ENCODE measurements at regions not wholly inside any gene's neighbourhood (a gene's known extent, or its start where the extent isn't known, plus 50 kb on each side); places are given as distances from the start of the nearest gene placed in this dataset.

GRCh38 chr1:191851799-191852595 lies 306.3 kb upstream of the RGS18 start:
- H3K27me3 Mint-ChIP-seq: no peaks in the 10 kb centered on the region
- CTCF ChIA-PET: no interaction called here
- intact Hi-C loops (cut with micrococcal nuclease): no loop called here

DNA sequence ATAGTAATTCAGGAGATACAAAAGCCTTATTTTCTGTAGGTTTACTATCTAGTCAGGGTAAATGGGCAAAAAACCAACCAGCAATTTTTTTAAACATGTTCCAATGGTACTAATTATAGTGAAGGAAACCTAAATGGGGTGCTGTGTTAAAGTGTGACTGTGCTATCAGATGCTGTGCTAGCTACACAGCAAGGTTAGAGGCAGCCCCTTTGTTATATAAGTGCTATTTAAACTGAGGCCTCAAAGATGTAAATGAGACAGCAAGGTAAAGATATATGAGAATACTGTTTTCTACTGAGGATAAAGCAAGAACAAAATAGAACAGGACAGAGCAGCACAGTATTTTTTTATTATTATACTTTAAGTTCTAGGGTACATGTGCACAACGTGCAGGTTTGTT lies 305.4 kb upstream of the RGS18 start:
- H3K4me1 ChIP-seq (ENCODE audit: control insufficient read depth in 2 of 2, insufficient read depth in 2 of 2, low read length in 2 of 2): no peaks in the 10 kb centered on the region
- no peak overlapping the region for H3K27ac Mint-ChIP-seq
- intact Hi-C loops (cut with micrococcal nuclease): no loop called here
- no peaks in the 10 kb centered on the region for H3K27me3 ChIP-seq (ENCODE audit: control insufficient read depth in 2 of 2, insufficient read depth in 2 of 2, low read length in 2 of 2)
- no peak overlapping the region for H3K27ac ChIP-seq (ENCODE audit: low read depth, low read length)
- H3K4me1 Mint-ChIP-seq: peaks cover 0 to 2% (median 0%) of the 10 kb centered on the region in 7 donors
- no peak overlapping the region for H3K4me3 ChIP-seq (ENCODE audit: low read length)
- H3K36me3 ChIP-seq (ENCODE audit: control insufficient read depth in 2 of 3, insufficient read depth in 3 of 3, low read length in 3 of 3): no peaks in the 10 kb centered on the region
- no peak overlapping the region for H3K4me3 Mint-ChIP-seq
- no peaks in the 10 kb centered on the region for H3K36me3 Mint-ChIP-seq
- no peak for ATAC-seq
- no peak for DNase-seq
- no peaks in the 10 kb centered on the region for H3K27me3 Mint-ChIP-seq
- H3K9me3 Mint-ChIP-seq: peaks cover 0 to 4% (median 1%) of the 10 kb centered on the region in 11 donors
- ChIA-PET CTCF (no interaction called here), POLR2A (no interaction called here)
- no peaks in the 10 kb centered on the region for H3K9me3 ChIP-seq (ENCODE audit: control insufficient read depth in 2 of 3, low read length in 3 of 3)

More at GRCh38 chr1:191851799-191852595, 306.3 kb upstream of the RGS18 start:
- POLR2A ChIA-PET: no interaction called here
- DNase-seq (no peak), ATAC-seq (no peak)
- Histone ChIP-seq H3K4me1 (ENCODE audit: control insufficient read depth in 2 of 2, insufficient read depth in 2 of 2, low read length in 2 of 2) (no peaks in the 10 kb centered on the region), H3K27me3 (ENCODE audit: control insufficient read depth in 2 of 2, insufficient read depth in 2 of 2, low read length in 2 of 2) (no peaks in the 10 kb centered on the region), H3K4me3 (ENCODE audit: low read length) (no peak overlapping the region), H3K27ac (ENCODE audit: low read depth, low read length) (no peak overlapping the region), H3K9me3 (ENCODE audit: control insufficient read depth in 2 of 3, low read length in 3 of 3) (no peaks in the 10 kb centered on the region), H3K36me3 (ENCODE audit: control insufficient read depth in 2 of 3, insufficient read depth in 3 of 3, low read length in 3 of 3) (no peaks in the 10 kb centered on the region)
- Mint-ChIP-seq H3K9me3 (peaks cover 0 to 5% (median 2%) of the 10 kb centered on the region in 11 donors), H3K27ac (no peak overlapping the region), H3K36me3 (no peaks in the 10 kb centered on the region), H3K4me3 (no peak overlapping the region), H3K4me1 (peaks cover 0 to 2% (median 0%) of the 10 kb centered on the region in 7 donors)

DNA sequence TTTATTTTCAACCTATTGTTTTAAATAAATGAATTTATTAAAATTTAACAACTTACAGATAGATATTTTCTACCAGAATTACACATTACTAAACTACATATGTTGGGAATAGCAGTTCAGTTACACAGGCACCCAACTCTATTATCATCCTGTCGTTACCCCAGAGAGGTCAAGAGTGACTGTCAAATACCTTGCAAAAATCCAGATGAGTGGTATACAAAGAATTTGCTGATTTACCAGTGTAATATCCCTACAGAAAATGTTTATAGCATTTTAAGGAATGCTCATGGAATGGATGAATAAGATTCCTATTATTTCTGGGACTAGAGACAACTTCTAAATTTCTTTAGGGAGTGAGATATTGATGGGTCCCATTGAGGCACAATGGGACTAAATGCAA lies 300.7 kb upstream of the RGS18 start:
- Histone ChIP-seq H3K27me3 (ENCODE audit: control insufficient read depth in 2 of 2, insufficient read depth in 2 of 2, low read length in 2 of 2) (no peaks in the 10 kb centered on the region), H3K4me3 (ENCODE audit: low read length) (no peak overlapping the region), H3K9me3 (ENCODE audit: control insufficient read depth in 2 of 3, low read length in 3 of 3) (no peaks in the 10 kb centered on the region), H3K27ac (ENCODE audit: low read depth, low read length) (no peak overlapping the region), H3K36me3 (ENCODE audit: control insufficient read depth in 2 of 3, insufficient read depth in 3 of 3, low read length in 3 of 3) (no peaks in the 10 kb centered on the region), H3K4me1 (ENCODE audit: control insufficient read depth in 2 of 2, insufficient read depth in 2 of 2, low read length in 2 of 2) (no peaks in the 10 kb centered on the region)
- POLR2A ChIA-PET: no interaction called here
- no peak overlapping the region for H3K27ac Mint-ChIP-seq
- CTCF ChIA-PET: no interaction called here
- H3K36me3 Mint-ChIP-seq: peaks cover 0 to 1% (median 0%) of the 10 kb centered on the region in 5 donors
- H3K4me3 Mint-ChIP-seq: no peak overlapping the region
- H3K4me1 Mint-ChIP-seq: peaks cover 0 to 2% (median 0%) of the 10 kb centered on the region in 7 donors
- no peaks in the 10 kb centered on the region for H3K27me3 Mint-ChIP-seq
- H3K9me3 Mint-ChIP-seq: peaks cover 0 to 20% (median 4%) of the 10 kb centered on the region in 11 donors
- no peak for ATAC-seq
- intact Hi-C loops (cut with micrococcal nuclease): no loop called here
- DNase-seq: no peak

- Mint-ChIP-seq H3K9me3 (peaks cover 0 to 32% (median 7%) of the 10 kb centered on the region in 11 donors), H3K36me3 (peaks cover 0 to 1% (median 0%) of the 10 kb centered on the region in 5 donors), H3K4me1 (no peaks in the 10 kb centered on the region), H3K27me3 (no peaks in the 10 kb centered on the region), H3K4me3 (no peak overlapping the region), H3K27ac (no peak overlapping the region)
- Histone ChIP-seq H3K27me3 (ENCODE audit: control insufficient read depth in 2 of 2, insufficient read depth in 2 of 2, low read length in 2 of 2) (no peaks in the 10 kb centered on the region), H3K4me1 (ENCODE audit: control insufficient read depth in 2 of 2, insufficient read depth in 2 of 2, low read length in 2 of 2) (no peaks in the 10 kb centered on the region), H3K27ac (ENCODE audit: low read depth, low read length) (no peak overlapping the region), H3K36me3 (ENCODE audit: control insufficient read depth in 2 of 3, insufficient read depth in 3 of 3, low read length in 3 of 3) (no peaks in the 10 kb centered on the region), H3K4me3 (ENCODE audit: low read length) (no peak overlapping the region), H3K9me3 (ENCODE audit: control insufficient read depth in 2 of 3, low read length in 3 of 3) (no peaks in the 10 kb centered on the region)
- CTCF ChIA-PET: no interaction called here
- intact Hi-C loops (cut with micrococcal nuclease): no loop called here
- POLR2A ChIA-PET: no interaction called here
- DNase-seq (no peak), ATAC-seq (no peak)
Observed at GRCh38 chr1:191865479-191865878, 292.8 kb upstream of the RGS18 start.

DNA sequence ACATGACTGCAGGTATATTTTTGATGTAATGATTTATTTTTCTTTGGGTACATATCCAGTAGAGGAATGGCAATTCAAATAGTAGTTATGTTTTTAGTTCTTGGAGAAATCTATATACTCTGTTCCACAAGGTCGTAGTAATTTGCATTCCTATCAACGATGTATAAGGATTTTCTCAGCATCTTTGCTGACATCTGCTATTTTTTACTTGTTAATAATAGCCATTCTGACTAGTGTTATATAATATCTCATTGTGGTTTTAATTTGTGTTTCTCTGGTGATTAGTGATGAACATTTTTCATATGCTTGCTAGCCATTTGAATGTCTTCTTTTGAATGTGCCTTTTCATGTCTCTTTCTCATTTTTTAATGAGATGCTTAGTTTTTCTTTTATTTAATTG lies 292.1 kb upstream of the RGS18 start:
- intact Hi-C loops (cut with micrococcal nuclease): no loop called here
- Mint-ChIP-seq H3K4me3 (no peak overlapping the region), H3K27me3 (no peaks in the 10 kb centered on the region), H3K9me3 (peaks cover 0 to 27% (median 7%) of the 10 kb centered on the region in 11 donors), H3K4me1 (no peaks in the 10 kb centered on the region), H3K27ac (no peak overlapping the region), H3K36me3 (no peaks in the 10 kb centered on the region)
- Histone ChIP-seq H3K4me1 (ENCODE audit: control insufficient read depth in 2 of 2, insufficient read depth in 2 of 2, low read length in 2 of 2) (no peaks in the 10 kb centered on the region), H3K27me3 (ENCODE audit: control insufficient read depth in 2 of 2, insufficient read depth in 2 of 2, low read length in 2 of 2) (no peaks in the 10 kb centered on the region), H3K36me3 (ENCODE audit: control insufficient read depth in 2 of 3, insufficient read depth in 3 of 3, low read length in 3 of 3) (no peaks in the 10 kb centered on the region), H3K9me3 (ENCODE audit: control insufficient read depth in 2 of 3, low read length in 3 of 3) (no peaks in the 10 kb centered on the region), H3K27ac (ENCODE audit: low read depth, low read length) (no peak overlapping the region), H3K4me3 (ENCODE audit: low read length) (no peak overlapping the region)
- ATAC-seq (no peak), DNase-seq (no peak)
- CTCF ChIA-PET: no interaction called here
- POLR2A ChIA-PET: no interaction called here

GRCh38 chr1:191869790-191870312 lies 288.4 kb upstream of the RGS18 start:
- no peak for DNase-seq
- Mint-ChIP-seq H3K27ac (no peak overlapping the region), H3K36me3 (no peaks in the 10 kb centered on the region), H3K4me1 (no peaks in the 10 kb centered on the region), H3K27me3 (no peaks in the 10 kb centered on the region), H3K4me3 (no peak overlapping the region), H3K9me3 (peaks cover 0 to 13% (median 5%) of the 10 kb centered on the region in 11 donors)
- Histone ChIP-seq H3K4me1 (ENCODE audit: control insufficient read depth in 2 of 2, insufficient read depth in 2 of 2, low read length in 2 of 2) (no peaks in the 10 kb centered on the region), H3K4me3 (ENCODE audit: low read length) (no peak overlapping the region), H3K27me3 (ENCODE audit: control insufficient read depth in 2 of 2, insufficient read depth in 2 of 2, low read length in 2 of 2) (no peaks in the 10 kb centered on the region), H3K9me3 (ENCODE audit: control insufficient read depth in 2 of 3, low read length in 3 of 3) (no peaks in the 10 kb centered on the region), H3K36me3 (ENCODE audit: control insufficient read depth in 2 of 3, insufficient read depth in 3 of 3, low read length in 3 of 3) (no peaks in the 10 kb centered on the region), H3K27ac (ENCODE audit: low read depth, low read length) (no peak overlapping the region)
- ChIA-PET CTCF (no interaction called here), POLR2A (no interaction called here)
- no peak for ATAC-seq
- intact Hi-C loops (cut with micrococcal nuclease): no loop called here

- intact Hi-C loops (cut with micrococcal nuclease): no loop called here
- no peaks in the 10 kb centered on the region for H3K36me3 Mint-ChIP-seq
Observed at GRCh38 chr1:191870490-191870889, 287.8 kb upstream of the RGS18 start.

More at GRCh38 chr1:191870490-191870889, 287.8 kb upstream of the RGS18 start:
- ATAC-seq: no peak
- peaks cover 0 to 13% (median 4%) of the 10 kb centered on the region in 11 donors for H3K9me3 Mint-ChIP-seq
- no peaks in the 10 kb centered on the region for H3K27me3 Mint-ChIP-seq
- no peaks in the 10 kb centered on the region for H3K9me3 ChIP-seq (ENCODE audit: control insufficient read depth in 2 of 3, low read length in 3 of 3)
- ChIA-PET POLR2A (no interaction called here), CTCF (no interaction called here)
- no peaks in the 10 kb centered on the region for H3K27me3 ChIP-seq (ENCODE audit: control insufficient read depth in 2 of 2, insufficient read depth in 2 of 2, low read length in 2 of 2)
- H3K27ac Mint-ChIP-seq: no peak overlapping the region
- no peak for DNase-seq
- H3K4me3 Mint-ChIP-seq: no peak overlapping the region
- H3K4me3 ChIP-seq (ENCODE audit: low read length): no peak overlapping the region
- no peaks in the 10 kb centered on the region for H3K4me1 ChIP-seq (ENCODE audit: control insufficient read depth in 2 of 2, insufficient read depth in 2 of 2, low read length in 2 of 2)
- H3K27ac ChIP-seq (ENCODE audit: low read depth, low read length): no peak overlapping the region
- no peaks in the 10 kb centered on the region for H3K36me3 ChIP-seq (ENCODE audit: control insufficient read depth in 2 of 3, insufficient read depth in 3 of 3, low read length in 3 of 3)
- H3K4me1 Mint-ChIP-seq: no peaks in the 10 kb centered on the region

Data from naive thymus-derived CD4-positive, alpha-beta T cell (primary cell).